ENCODE measurements at regions not wholly inside any gene's neighbourhood (a gene's known extent, or its start where the extent isn't known, plus 50 kb on each side); places are given as distances from the start of the nearest gene placed in this dataset.

GRCh38 chr2:41626936-41627335, 420.9 kb upstream of the PKDCC start:
- no peak for TF ChIP-seq CTCF (conservative IDR thresholded peaks at IDR 0.05; ENCODE audit: low read length)
- no peak for TF ChIP-seq EZH2phosphoT487 (IDR thresholded peaks at IDR 0.05; ENCODE audit: borderline replicate concordance, low read depth, low read length)
